Left lobe of liver (tissue), 2 donors: ENCODE measurements at regions not wholly inside any gene's neighbourhood (a gene's known extent, or its start where the extent isn't known, plus 50 kb on each side); places are given as distances from the start of the nearest gene placed in this dataset.

ENCODE experiments used
- ATAC-seq: fragments of 200-7000 bp; cut with Tn5 transposase; one replicate; pipeline ENCODE4 v1.9.1; 2020; ENCODE audit warnings: mild to moderate bottlenecking, moderate library complexity
- DNase-seq: peaks from one replicate; pipeline ENCODE4 v3.0.0-alpha.2; 2020; ENCODE audit warnings: low spot score
- donor health status: DM: no; HTN: no; CAD: no; lungs with moderate emphysema.
- donor health status: DM: no; HTN: yes; CAD: no.

- no peak for ATAC-seq
- DNase-seq, result no peak
Observed at GRCh38 chr2:19846567-19846966, 55.2 kb downstream of the TTC32 start.

GRCh38 chr2:19846030-19846429 lies 55.8 kb downstream of the TTC32 start:
- DNase-seq (no peak), ATAC-seq (no peak)

GRCh38 chr2:19845323-19845920 lies 56.4 kb downstream of the TTC32 start:
- peak; percentile 32 for DNase-seq

GRCh38 chr2:19844750-19845149 lies 57.0 kb downstream of the TTC32 start:
- peak; percentile 6 for DNase-seq
- no peak for ATAC-seq

More at GRCh38 chr2:19845323-19845920, 56.4 kb downstream of the TTC32 start:
- peak; percentile 40 for ATAC-seq

- DNase-seq, result peak; percentile 16
- ATAC-seq, result no peak
Observed at GRCh38 chr2:19843992-19844515, 57.7 kb downstream of the TTC32 start.

GRCh38 chr2:19841918-19842693 lies 59.7 kb downstream of the TTC32 start:
- DNase-seq (peak; percentile 12), ATAC-seq (no peak)

GRCh38 chr2:19839438-19839837 lies 62.3 kb downstream of the TTC32 start:
- ATAC-seq, result no peak
- DNase-seq, result no peak

- DNase-seq, result no peak
- ATAC-seq, result no peak
Observed at GRCh38 chr2:19838616-19839015, 63.2 kb downstream of the TTC32 start.

- no peak for DNase-seq
- ATAC-seq, result no peak
Observed at GRCh38 chr2:19837235-19837766, 64.5 kb downstream of the TTC32 start.

- peak; percentile 56 for ATAC-seq
- DNase-seq, result no peak
Observed at GRCh38 chr2:19835781-19836281, 66.0 kb downstream of the TTC32 start.

- ATAC-seq (no peak), DNase-seq (no peak)
Observed at GRCh38 chr2:19833978-19834377, 67.8 kb downstream of the TTC32 start.

- ATAC-seq (no peak), DNase-seq (no peak)
Observed at GRCh38 chr2:19829672-19830071, 72.1 kb downstream of the TTC32 start.

GRCh38 chr2:19826874-19827273 lies 74.9 kb downstream of the TTC32 start:
- ATAC-seq (no peak), DNase-seq (no peak)

GRCh38 chr2:19823507-19823906 lies 78.3 kb downstream of the TTC32 start:
- ATAC-seq (no peak), DNase-seq (no peak)

- DNase-seq, result no peak
- ATAC-seq, result no peak
Observed at GRCh38 chr2:19819097-19820065, 82.4 kb downstream of the TTC32 start.

GRCh38 chr2:19818543-19818942 lies 83.2 kb downstream of the TTC32 start:
- ATAC-seq, result no peak

GRCh38 chr2:19818039-19818438 lies 83.7 kb downstream of the TTC32 start:
- no peak for DNase-seq
- no peak for ATAC-seq

More at GRCh38 chr2:19818543-19818942, 83.2 kb downstream of the TTC32 start:
- DNase-seq, result no peak

GRCh38 chr2:19815746-19816145 lies 86.0 kb downstream of the TTC32 start:
- DNase-seq (no peak), ATAC-seq (no peak)

- DNase-seq (no peak), ATAC-seq (no peak)
Observed at GRCh38 chr2:19812166-19812565, 89.6 kb downstream of the TTC32 start.

GRCh38 chr2:19811186-19811585 lies 90.6 kb downstream of the TTC32 start:
- DNase-seq (no peak), ATAC-seq (no peak)

- ATAC-seq (no peak), DNase-seq (no peak)
Observed at GRCh38 chr2:19810637-19811036, 91.1 kb downstream of the TTC32 start.
